ENCODE measurements at regions not wholly inside any gene's neighbourhood (a gene's known extent, or its start where the extent isn't known, plus 50 kb on each side); places are given as distances from the start of the nearest gene placed in this dataset.
"Not testable (repeated sequence)": the region's sequence is repeated elsewhere in the genome, so short reads cannot be mapped to it uniquely, and the experiment has no call there.

DNA sequence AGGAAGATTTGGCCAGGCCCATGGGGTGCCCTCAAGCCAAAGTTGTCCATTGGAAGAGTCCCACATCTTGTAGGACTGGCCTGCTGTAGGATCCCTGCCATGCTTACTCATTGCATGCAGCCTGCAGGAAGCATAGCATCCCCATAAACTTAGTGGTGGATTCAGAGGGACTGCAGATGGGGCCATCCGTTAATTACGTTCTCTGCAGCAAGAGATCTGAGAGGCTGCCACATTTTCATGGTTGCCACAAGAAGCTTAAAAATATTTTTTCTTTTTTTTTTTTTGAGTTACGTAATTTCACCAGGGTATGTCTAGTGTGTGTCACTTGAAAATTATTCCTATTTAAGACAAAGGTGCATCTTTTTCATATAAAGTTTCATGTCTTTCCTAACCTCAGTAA is 329.7 kb upstream of the USP24 start:
- no peak for DNase-seq

GRCh38 chr1:55542901-55543504 is 327.8 kb upstream of the USP24 start:
- no peak for DNase-seq

GRCh38 chr1:55541296-55541695 is 326.1 kb upstream of the USP24 start:
- DNase-seq: no peak

GRCh38 chr1:55539652-55540512 is 324.7 kb upstream of the USP24 start:
- DNase-seq: no peak

DNA sequence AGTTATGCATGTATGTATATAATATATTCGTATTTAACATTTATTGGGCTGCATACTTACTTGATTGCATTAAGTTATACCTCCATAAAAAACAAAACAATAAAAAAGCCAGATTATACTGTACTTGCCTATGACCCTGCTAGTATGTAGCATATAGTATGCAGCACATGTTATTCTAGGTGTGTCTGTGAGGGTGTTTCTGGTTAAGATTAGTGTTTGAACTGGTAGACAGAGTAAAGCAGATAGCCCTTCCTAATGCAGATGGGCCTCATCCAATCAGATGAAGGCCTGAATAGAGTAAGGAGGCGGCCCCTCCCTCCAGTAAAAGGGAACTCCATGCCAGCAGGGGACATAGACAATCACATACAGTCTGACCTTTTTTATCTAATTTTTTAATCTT is 323.3 kb upstream of the USP24 start:
- no peak for DNase-seq

DNA sequence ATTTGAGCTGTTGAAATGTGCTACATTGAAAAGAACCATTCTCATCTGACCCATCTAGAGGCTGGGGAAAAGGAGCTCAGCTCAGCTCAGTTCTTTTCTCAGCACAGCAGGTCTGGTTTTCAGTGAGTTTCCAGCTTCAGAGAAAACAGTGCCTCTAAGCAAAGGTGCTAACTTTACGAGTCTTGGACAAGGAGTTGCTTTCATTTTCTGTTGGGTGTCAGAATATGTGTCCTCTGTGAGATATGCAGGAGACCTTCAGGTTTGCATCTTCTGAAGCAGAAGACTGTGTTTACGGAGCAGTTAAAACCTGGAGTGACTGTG is 321.3 kb upstream of the USP24 start:
- no peak for DNase-seq

- DNase-seq: no peak
These were observed 320.8 kb upstream of the USP24 start for GRCh38 chr1:55535724-55536544.

DNA sequence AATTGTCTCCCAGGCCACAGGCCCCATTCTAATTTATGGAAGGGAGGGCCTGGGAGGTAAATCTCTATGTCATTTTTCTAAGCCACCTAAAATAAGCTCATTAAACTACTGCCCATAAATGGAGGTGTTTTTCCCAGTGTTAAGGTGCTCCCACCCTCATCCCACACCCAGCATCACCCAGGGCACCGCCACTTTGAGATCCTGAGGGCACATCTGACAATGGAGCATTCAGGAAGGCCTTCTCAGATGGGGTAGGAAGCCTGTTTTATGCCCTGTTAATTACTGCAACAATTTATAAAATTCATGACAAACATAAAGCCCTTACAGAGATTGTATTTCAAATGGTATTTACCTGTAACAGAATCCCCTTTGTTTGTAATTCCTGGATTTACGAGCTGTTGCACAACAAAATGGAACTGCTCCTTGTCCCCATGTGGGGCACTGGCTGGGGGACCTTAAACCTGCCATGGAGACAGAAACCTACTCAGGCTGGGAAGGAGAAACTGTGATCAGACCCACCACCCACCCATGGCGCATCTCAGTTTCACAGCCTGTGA is 319.5 kb upstream of the USP24 start:
- no peak for DNase-seq

DNA sequence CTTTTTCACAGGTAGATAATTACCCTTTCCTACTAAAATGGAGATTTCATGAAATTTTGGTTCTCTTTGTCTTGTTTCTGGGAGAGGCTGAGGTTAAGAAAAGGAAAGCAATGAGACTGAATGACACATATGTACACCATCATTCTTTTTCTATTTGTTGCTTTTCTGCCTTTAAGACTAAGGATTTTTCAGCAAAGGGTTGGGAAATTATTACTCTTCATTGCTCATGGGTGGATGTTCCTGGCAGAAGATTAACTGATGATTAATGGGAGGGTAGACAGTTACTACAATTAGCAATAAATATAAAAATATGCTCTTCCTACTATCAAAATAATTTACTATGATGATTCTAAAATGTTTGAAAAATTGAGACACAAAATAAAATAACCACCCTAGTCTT is 316.5 kb upstream of the USP24 start:
- no peak for DNase-seq

DNA sequence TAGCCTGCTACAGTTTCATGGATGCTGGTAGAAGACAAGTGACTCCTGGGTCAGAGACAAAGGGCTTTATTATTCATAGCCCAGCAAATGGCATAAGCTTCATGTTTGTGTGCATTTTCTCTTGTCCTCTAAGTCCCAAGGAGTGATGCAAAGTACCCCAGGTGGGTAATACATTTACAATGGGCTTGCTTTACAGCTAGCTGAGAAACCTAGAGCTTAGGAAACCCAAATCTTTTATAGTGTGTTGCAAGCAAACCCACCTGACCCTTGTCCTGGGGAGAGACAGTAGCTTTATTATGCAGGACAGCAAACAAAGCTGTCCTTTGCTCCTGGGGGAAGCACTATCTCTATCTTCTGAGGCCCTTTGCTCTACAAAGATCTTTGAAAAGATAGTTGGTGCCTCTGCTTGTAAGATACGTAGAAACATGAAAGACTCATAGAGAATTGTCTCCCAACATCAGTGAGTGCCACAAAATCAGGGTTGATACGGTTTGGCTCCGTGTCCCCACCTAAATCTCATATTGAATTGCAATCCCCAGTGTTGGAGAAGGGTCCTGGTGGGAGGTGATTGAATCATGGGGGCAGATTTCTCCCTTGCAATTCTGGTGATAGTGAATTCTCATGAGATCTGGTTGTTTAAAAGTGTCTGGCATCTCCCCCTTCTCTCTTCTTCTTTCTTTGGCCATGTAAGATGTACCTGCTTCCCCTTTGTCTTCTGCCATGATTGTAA is 315.8 kb upstream of the USP24 start:
- DNase-seq: no peak

GRCh38 chr1:55529017-55529416 is 313.9 kb upstream of the USP24 start:
- DNase-seq: no peak

DNA sequence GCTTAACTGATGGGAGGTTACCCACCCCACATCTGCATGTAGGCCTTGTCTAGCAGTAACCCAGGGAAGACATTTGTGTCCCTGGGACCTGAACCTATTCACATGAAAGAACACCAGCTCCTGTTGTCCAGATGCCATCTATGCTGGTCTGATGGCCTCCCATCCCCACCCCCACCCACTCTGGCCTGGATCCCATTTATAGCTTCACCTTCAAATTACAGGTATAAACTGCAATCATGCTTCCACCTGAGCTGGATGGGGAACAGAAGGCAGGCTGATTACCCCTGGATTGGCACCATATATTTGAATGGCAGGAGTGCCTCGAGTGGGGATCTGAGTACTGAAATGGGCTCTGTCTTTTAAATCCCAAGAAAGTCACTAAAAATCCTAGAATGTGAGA is 312.7 kb upstream of the USP24 start:
- DNase-seq: no peak

- no peak for DNase-seq
These were observed 311.6 kb upstream of the USP24 start for GRCh38 chr1:55526716-55527115.

GRCh38 chr1:55524006-55524405 is 308.8 kb upstream of the USP24 start:
- DNase-seq: no peak

GRCh38 chr1:55522982-55523381 is 307.8 kb upstream of the USP24 start:
- DNase-seq: no peak

DNA sequence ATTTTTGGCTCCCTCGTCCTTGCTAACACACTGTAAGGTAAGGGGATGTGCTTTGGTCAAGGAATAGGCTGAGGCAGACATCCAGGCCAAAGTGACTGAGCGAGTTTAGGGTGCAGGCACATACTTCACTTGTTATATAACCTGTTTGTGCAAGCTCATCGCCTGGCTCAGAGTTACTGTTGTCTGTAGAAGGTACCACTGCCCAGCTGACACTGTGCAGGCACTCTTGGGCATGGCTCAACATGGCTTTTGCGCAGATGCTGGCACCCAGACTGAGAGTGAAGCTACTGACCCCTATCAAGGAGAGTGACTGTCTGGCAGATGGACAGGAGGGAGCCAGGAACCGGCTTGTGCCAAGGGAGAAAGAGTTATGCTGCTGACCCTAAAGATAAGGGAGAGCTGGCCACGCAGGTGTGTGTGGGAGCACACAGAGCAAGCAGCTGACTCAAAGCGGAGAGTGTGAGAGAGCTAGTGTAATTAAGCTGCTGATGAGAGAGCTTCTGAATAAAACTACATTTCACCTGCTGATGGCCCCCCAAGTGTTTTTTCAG is 307.3 kb upstream of the USP24 start:
- no peak for DNase-seq

DNA sequence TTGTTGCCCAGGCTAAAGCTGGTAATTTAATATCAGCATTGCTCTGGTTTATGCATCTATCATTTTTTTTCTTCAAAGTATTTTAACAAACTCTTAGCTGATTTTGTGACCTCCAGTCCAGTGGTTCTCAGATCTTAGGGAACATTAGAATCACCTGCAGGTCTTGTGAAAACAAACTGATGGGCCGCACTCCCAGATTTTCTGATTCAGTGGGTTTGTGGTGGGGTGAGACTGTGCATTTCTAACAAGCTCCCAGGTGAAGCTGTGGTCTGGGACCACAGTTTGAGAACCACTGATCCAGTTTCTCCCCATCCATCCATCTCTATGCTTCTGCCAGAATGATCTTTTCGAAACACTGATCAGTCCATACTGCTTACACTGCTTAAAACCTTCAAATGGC is 305.7 kb upstream of the USP24 start:
- DNase-seq: no peak

GRCh38 chr1:55519937-55520683 is 304.9 kb upstream of the USP24 start:
- peak; percentile 79 for DNase-seq

DNA sequence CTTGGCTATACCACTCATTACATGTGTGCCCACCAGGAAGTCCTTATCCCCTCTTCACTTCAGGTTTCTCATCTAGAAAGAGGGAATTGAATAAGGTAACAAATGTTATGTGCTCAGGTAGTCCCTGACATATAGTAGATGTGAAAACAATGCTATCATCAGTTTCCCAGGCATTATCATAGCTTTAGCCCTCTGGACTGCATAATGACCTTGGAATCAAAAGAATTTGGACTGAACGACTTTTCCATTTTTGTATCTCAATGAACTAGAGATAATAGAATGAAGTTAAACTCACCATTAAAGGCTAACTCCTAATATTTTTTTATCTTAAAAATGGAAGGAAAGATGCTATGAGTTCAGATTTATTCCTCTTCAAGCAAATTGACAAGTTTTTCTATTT is 304.1 kb upstream of the USP24 start:
- no peak for DNase-seq

DNA sequence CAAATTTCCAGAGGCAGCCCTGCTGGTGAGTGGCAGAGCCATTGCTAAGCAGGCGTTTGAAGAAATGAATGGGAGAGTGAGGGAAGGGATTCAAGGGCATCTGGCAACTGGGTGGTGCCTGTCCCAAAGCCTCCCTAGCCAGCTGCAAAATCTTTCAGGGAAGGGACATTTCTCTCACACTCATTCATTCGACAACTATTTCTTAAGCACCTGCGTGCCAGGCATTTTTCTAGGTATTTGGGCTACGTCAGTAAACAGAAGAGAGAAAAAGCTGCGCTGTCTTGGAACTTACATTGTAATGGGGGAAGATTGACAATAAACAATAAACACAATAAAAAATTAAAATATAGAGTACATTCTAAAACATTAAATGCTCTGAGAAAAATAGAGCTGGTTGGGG is 301.9 kb upstream of the USP24 start:
- no peak for DNase-seq

GRCh38 chr1:55514571-55514970 is 299.4 kb upstream of the USP24 start:
- not testable (repeated sequence) for DNase-seq

DNA sequence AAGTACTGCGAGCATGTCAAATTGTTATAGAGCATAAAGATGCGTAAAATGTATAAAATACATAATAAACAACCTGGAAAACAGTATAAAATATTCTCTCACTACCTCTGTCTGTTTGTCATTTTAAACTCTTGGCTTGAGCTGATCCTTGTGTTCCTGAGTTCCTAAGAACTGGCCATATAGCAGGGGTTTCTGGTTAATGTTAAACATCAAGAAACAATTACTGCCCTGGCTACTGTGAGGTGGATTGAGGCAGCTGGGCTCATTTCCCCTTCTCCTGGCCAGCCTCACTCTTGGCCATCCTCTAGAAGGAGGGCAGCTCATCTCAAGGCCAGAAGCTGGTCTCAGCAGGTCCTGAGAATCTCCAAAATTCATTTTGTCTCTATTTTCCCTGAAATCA is 297.3 kb upstream of the USP24 start:
- no peak for DNase-seq
